ENCODE measurements at regions not wholly inside any gene's neighbourhood (a gene's known extent, or its start where the extent isn't known, plus 50 kb on each side); places are given as distances from the start of the nearest gene placed in this dataset.

- DNase-seq (no peak), ATAC-seq (no peak)
- TF ChIP-seq, protein P1, sequence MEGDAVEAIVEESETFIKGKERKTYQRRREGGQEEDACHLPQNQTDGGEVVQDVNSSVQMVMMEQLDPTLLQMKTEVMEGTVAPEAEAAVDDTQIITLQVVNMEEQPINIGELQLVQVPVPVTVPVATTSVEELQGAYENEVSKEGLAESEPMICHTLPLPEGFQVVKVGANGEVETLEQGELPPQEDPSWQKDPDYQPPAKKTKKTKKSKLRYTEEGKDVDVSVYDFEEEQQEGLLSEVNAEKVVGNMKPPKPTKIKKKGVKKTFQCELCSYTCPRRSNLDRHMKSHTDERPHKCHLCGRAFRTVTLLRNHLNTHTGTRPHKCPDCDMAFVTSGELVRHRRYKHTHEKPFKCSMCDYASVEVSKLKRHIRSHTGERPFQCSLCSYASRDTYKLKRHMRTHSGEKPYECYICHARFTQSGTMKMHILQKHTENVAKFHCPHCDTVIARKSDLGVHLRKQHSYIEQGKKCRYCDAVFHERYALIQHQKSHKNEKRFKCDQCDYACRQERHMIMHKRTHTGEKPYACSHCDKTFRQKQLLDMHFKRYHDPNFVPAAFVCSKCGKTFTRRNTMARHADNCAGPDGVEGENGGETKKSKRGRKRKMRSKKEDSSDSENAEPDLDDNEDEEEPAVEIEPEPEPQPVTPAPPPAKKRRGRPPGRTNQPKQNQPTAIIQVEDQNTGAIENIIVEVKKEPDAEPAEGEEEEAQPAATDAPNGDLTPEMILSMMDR (IDR thresholded peaks at IDR 0.05), result no peak
- TF ChIP-seq POLR2A (IDR thresholded peaks at IDR 0.05), result no peak
- no peaks in the 10 kb centered on the region for H3K4me1 ChIP-seq
- H3K36me3 ChIP-seq (replicated peaks in 1 of 2; ENCODE audit: insufficient read depth in 1 of 2, low read depth in 2 of 2), result no peaks in the 10 kb centered on the region
- no peak overlapping the region for H3K4me3 ChIP-seq
- no peaks in the 10 kb centered on the region for H3K9me3 ChIP-seq
- H3K27ac ChIP-seq, result no peak overlapping the region
- H3K27me3 ChIP-seq, result no peaks in the 10 kb centered on the region
- intact Hi-C loops (cut with DNase I), result no loop called here
- 61 to 68% methylated on average over 2 of the region's 2 CpGs for WGBS, 2 donors
These were observed 479.1 kb downstream of the SUCLA2 start for GRCh38 chr13:47521890-47522487.

- intact Hi-C loops (cut with DNase I), result no loop called here
- WGBS, 2 donors, result 29 to 38% methylated on average over 2 of the region's 2 CpGs
- H3K4me3 ChIP-seq, result no peak overlapping the region
- no peak for TF ChIP-seq POLR2A (IDR thresholded peaks at IDR 0.05)
- TF ChIP-seq, protein P1 (IDR thresholded peaks at IDR 0.05), result no peak
- no peaks in the 10 kb centered on the region for H3K4me1 ChIP-seq
- no peaks in the 10 kb centered on the region for H3K27me3 ChIP-seq
- ATAC-seq (no peak), DNase-seq (no peak)
- H3K27ac ChIP-seq, result no peak overlapping the region
- H3K36me3 ChIP-seq (replicated peaks in 1 of 2; ENCODE audit: insufficient read depth in 1 of 2, low read depth in 2 of 2), result no peaks in the 10 kb centered on the region
- H3K9me3 ChIP-seq, result no peaks in the 10 kb centered on the region
These were observed 481.4 kb downstream of the SUCLA2 start for GRCh38 chr13:47519626-47520025.

DNA sequence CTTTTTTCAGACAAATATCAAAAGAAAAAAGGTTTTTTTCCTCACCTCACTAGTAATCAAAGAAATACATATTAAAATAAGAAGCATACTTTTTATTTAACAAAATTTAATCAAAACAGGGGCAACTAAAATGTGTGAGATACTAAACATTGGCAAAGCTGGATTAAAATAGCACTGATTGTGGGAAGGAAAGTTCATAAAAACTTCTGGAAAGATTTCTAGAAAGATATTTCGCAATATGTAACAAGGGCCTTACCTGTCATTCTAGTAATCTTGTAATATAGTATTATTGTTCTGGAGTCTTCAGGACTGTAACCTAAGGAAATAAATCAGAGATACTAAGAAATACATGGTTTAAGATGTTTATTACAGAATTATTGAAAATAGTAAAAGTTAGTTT lies 482.5 kb downstream of the SUCLA2 start:
- no peak overlapping the region for H3K27ac ChIP-seq
- WGBS, 2 donors, result 91 to 93% methylated on average over 1 of the region's 1 CpG
- intact Hi-C loops (cut with DNase I), result no loop called here
- no peaks in the 10 kb centered on the region for H3K36me3 ChIP-seq (replicated peaks in 1 of 2; ENCODE audit: insufficient read depth in 1 of 2, low read depth in 2 of 2)
- no peak for ATAC-seq
- H3K4me1 ChIP-seq, result no peaks in the 10 kb centered on the region
- no peak for DNase-seq
- no peaks in the 10 kb centered on the region for H3K9me3 ChIP-seq
- TF ChIP-seq, protein P1 (IDR thresholded peaks at IDR 0.05), result no peak
- no peak for TF ChIP-seq POLR2A (IDR thresholded peaks at IDR 0.05)
- no peak overlapping the region for H3K4me3 ChIP-seq
- no peaks in the 10 kb centered on the region for H3K27me3 ChIP-seq

GRCh38 chr13:47511647-47512046 lies 489.4 kb downstream of the SUCLA2 start:
- Histone ChIP-seq H3K9me3 (no peaks in the 10 kb centered on the region), H3K36me3 (replicated peaks in 1 of 2; ENCODE audit: insufficient read depth in 1 of 2, low read depth in 2 of 2) (no peaks in the 10 kb centered on the region), H3K27me3 (no peaks in the 10 kb centered on the region), H3K27ac (no peak overlapping the region), H3K4me3 (no peak overlapping the region), H3K4me1 (no peaks in the 10 kb centered on the region)
- 69 to 100% methylated on average over 1 of the region's 1 CpG for WGBS, 2 donors
- no peak for TF ChIP-seq POLR2A (IDR thresholded peaks at IDR 0.05)
- TF ChIP-seq, protein P1 (IDR thresholded peaks at IDR 0.05), result no peak
- no peak for ATAC-seq
- intact Hi-C loops (cut with DNase I), result no loop called here
- no peak for DNase-seq

DNA sequence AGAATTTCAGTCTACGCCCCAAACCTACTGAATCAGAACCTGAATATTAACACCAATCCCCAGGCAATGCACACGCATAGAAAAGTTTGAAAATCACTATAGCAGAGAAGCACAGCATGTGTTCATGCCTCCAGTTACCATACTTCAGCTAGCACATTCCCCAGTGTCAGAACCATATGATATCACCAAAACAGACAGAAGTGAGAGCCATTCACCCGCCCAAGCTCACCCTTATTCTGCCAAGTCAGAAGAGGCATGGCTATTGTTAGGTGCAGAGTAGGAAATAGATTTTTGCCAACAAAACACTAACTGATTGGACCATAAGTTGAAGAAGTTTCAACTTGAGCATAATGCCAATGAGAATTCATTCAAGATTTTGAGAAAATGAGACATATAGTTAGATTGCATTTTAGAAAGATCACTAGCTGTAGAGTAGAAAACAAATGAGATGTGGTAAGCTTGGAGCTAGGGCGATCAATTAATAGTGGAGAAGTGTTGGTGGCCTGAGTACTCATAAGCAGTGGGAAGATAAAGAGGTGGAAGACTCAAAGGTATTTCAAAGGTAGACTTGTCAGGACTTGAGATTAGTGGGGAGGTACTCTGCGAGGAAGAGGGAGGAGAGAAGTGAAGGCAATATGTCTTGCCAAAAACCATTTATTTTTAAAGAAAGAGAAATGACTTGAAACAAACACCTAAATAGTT lies 492.4 kb downstream of the SUCLA2 start:
- Histone ChIP-seq H3K4me3 (no peak overlapping the region), H3K27ac (no peak overlapping the region), H3K9me3 (no peaks in the 10 kb centered on the region), H3K27me3 (no peaks in the 10 kb centered on the region), H3K4me1 (no peaks in the 10 kb centered on the region), H3K36me3 (replicated peaks in 1 of 2; ENCODE audit: insufficient read depth in 1 of 2, low read depth in 2 of 2) (no peaks in the 10 kb centered on the region)
- no peak for TF ChIP-seq POLR2A (IDR thresholded peaks at IDR 0.05)
- no peak for DNase-seq
- 61 to 64% methylated on average over 5 of the region's 5 CpGs for WGBS, 2 donors
- intact Hi-C loops (cut with DNase I), result no loop called here
- ATAC-seq, result no peak
